HG02885 (cell line): ENCODE measurements at regions not wholly inside any gene's neighbourhood (a gene's known extent, or its start where the extent isn't known, plus 50 kb on each side); places are given as distances from the start of the nearest gene placed in this dataset.
"Not testable (repeated sequence)": the region's sequence is repeated elsewhere in the genome, so short reads cannot be mapped to it uniquely, and the experiment has no call there.

Source experiments
- ATAC-seq: cut with Tn5 transposase; IDR thresholded peaks from one replicate; pipeline ENCODE4 v1.9.1; 2021; ENCODE audit warnings: mild to moderate bottlenecking; ENCODE audit not compliant: unreplicated experiment, poor library complexity

- ATAC-seq: not testable (repeated sequence)
These were observed 102.8 kb downstream of the POTEB start for GRCh38 chr15:21774760-21775159.

GRCh38 chr15:21766524-21766923 is 111.0 kb downstream of the POTEB start:
- not testable (repeated sequence) for ATAC-seq

GRCh38 chr15:21763756-21764155 is 113.8 kb downstream of the POTEB start:
- not testable (repeated sequence) for ATAC-seq

GRCh38 chr15:21760250-21761023 is 117.1 kb downstream of the POTEB start:
- not testable (repeated sequence) for ATAC-seq

GRCh38 chr15:21759401-21760165 is 118.0 kb downstream of the POTEB start:
- ATAC-seq: not testable (repeated sequence)

GRCh38 chr15:21753838-21754237 is 123.7 kb downstream of the POTEB start:
- not testable (repeated sequence) for ATAC-seq

GRCh38 chr15:21752124-21752957 is 125.2 kb downstream of the POTEB start:
- not testable (repeated sequence) for ATAC-seq

GRCh38 chr15:21749173-21749572 is 128.4 kb downstream of the POTEB start:
- not testable (repeated sequence) for ATAC-seq

- not testable (repeated sequence) for ATAC-seq
These were observed 133.2 kb downstream of the POTEB start for GRCh38 chr15:21744245-21744915.

GRCh38 chr15:21742067-21742466 is 135.5 kb downstream of the POTEB start:
- peak; percentile 95 for ATAC-seq

- not testable (repeated sequence) for ATAC-seq
These were observed 139.5 kb downstream of the POTEB start for GRCh38 chr15:21738003-21738402.

- not testable (repeated sequence) for ATAC-seq
These were observed 141.1 kb downstream of the POTEB start for GRCh38 chr15:21736443-21736842.

GRCh38 chr15:21735837-21736236 is 141.7 kb downstream of the POTEB start:
- not testable (repeated sequence) for ATAC-seq

GRCh38 chr15:21735368-21735767 is 142.2 kb downstream of the POTEB start:
- ATAC-seq: not testable (repeated sequence)

GRCh38 chr15:21731496-21731895 is 146.0 kb downstream of the POTEB start:
- peak; percentile 63 for ATAC-seq

GRCh38 chr15:21730427-21731405 is 146.8 kb downstream of the POTEB start:
- ATAC-seq: peak; percentile 72

GRCh38 chr15:21724988-21725387 is 152.5 kb downstream of the POTEB start:
- not testable (repeated sequence) for ATAC-seq

- ATAC-seq: not testable (repeated sequence)
These were observed 156.4 kb downstream of the POTEB start for GRCh38 chr15:21721115-21721514.

- peak; percentile 80 for ATAC-seq
These were observed 158.8 kb downstream of the POTEB start for GRCh38 chr15:21718779-21719178.
